Chondrocyte (in vitro differentiated cells): ENCODE measurements at regions not wholly inside any gene's neighbourhood (a gene's known extent, or its start where the extent isn't known, plus 50 kb on each side); places are given as distances from the start of the nearest gene placed in this dataset.

Experiments used
- DNase-seq: peaks from one replicate; pipeline ENCODE4 v3.0.0; 2021; ENCODE audit warnings: mixed read lengths, low spot score
- H3K27ac Mint-ChIP-seq: one replicate; pipeline ENCODE4 v1.8.0; 2021; ENCODE audit warnings: mild to moderate bottlenecking, moderate library complexity, mixed read lengths; ENCODE audit not compliant: unreplicated experiment
- H3K27me3 Mint-ChIP-seq: 2 replicates; pipeline ENCODE4 v1.8.0; 2021; ENCODE audit warnings: low read depth, mixed read lengths
- H3K36me3 Mint-ChIP-seq: 2 replicates; pipeline ENCODE4 v1.8.0; 2021; ENCODE audit warnings: low read depth, mixed read lengths
- H3K4me1 Mint-ChIP-seq: 2 replicates; pipeline ENCODE4 v1.8.0; 2021; ENCODE audit warnings: low read depth, mild to moderate bottlenecking, mixed read lengths
- H3K4me3 Mint-ChIP-seq: one replicate; pipeline ENCODE4 v1.8.0; 2021; ENCODE audit warnings: mild to moderate bottlenecking, moderate library complexity, mixed read lengths; ENCODE audit not compliant: unreplicated experiment
- H3K9me3 Mint-ChIP-seq: 2 replicates; pipeline ENCODE4 v1.8.0; 2021; ENCODE audit warnings: low read depth, mixed read lengths
- CTCF ChIP-seq: fragments of 200-600 bp; sonication (generic); IDR thresholded peaks from 2 replicates; pipeline ENCODE4 v1.5.0; 2021; ENCODE audit warnings: antibody characterized with exemption, mild to moderate bottlenecking, moderate library complexity

GRCh38 chr21:15273244-15273643, 208.4 kb upstream of the NRIP1 start:
- Mint-ChIP-seq H3K9me3 (no peaks in the 10 kb centered on the region), H3K27me3 (no peaks in the 10 kb centered on the region)
- no peak for TF ChIP-seq CTCF

GRCh38 chr21:15274701-15275485, 210.1 kb upstream of the NRIP1 start:
- H3K4me1 Mint-ChIP-seq, result peaks cover 46% of the 10 kb centered on the region
- H3K27ac Mint-ChIP-seq, result no peak overlapping the region
- no peak for DNase-seq
- no peaks in the 10 kb centered on the region for H3K9me3 Mint-ChIP-seq
- no peak overlapping the region for H3K4me3 Mint-ChIP-seq
- no peaks in the 10 kb centered on the region for H3K36me3 Mint-ChIP-seq
- no peaks in the 10 kb centered on the region for H3K27me3 Mint-ChIP-seq
- TF ChIP-seq CTCF, result no peak

More at GRCh38 chr21:15273244-15273643, 208.4 kb upstream of the NRIP1 start:
- Mint-ChIP-seq H3K4me3 (no peak overlapping the region), H3K27ac (no peak overlapping the region), H3K36me3 (no peaks in the 10 kb centered on the region), H3K4me1 (peaks cover 36% of the 10 kb centered on the region)
- DNase-seq, result no peak

- TF ChIP-seq CTCF, result no peak
- Mint-ChIP-seq H3K4me3 (no peak overlapping the region), H3K9me3 (peaks cover 4% of the 10 kb centered on the region), H3K27ac (peak overlapping the region; percentile 8), H3K36me3 (no peaks in the 10 kb centered on the region), H3K4me1 (peaks cover 48% of the 10 kb centered on the region), H3K27me3 (no peaks in the 10 kb centered on the region)
- no peak for DNase-seq
Observed at GRCh38 chr21:15275615-15276235, 210.9 kb upstream of the NRIP1 start.

- H3K36me3 Mint-ChIP-seq, result no peaks in the 10 kb centered on the region
- DNase-seq, result no peak
- no peak overlapping the region for H3K27ac Mint-ChIP-seq
- no peaks in the 10 kb centered on the region for H3K27me3 Mint-ChIP-seq
- peaks cover 6% of the 10 kb centered on the region for H3K9me3 Mint-ChIP-seq
- no peak overlapping the region for H3K4me3 Mint-ChIP-seq
- TF ChIP-seq CTCF, result no peak
- H3K4me1 Mint-ChIP-seq, result peaks cover 46% of the 10 kb centered on the region
Observed at GRCh38 chr21:15276243-15276642, 211.4 kb upstream of the NRIP1 start.

GRCh38 chr21:15277466-15277865, 212.7 kb upstream of the NRIP1 start:
- H3K27ac Mint-ChIP-seq, result no peak overlapping the region
- H3K4me1 Mint-ChIP-seq, result peaks cover 39% of the 10 kb centered on the region
- peaks cover 9% of the 10 kb centered on the region for H3K9me3 Mint-ChIP-seq
- H3K36me3 Mint-ChIP-seq, result no peaks in the 10 kb centered on the region
- TF ChIP-seq CTCF, result no peak
- H3K27me3 Mint-ChIP-seq, result no peaks in the 10 kb centered on the region
- no peak overlapping the region for H3K4me3 Mint-ChIP-seq
- no peak for DNase-seq
